Nephron progenitor cell (in vitro differentiated cells): ENCODE measurements at regions not wholly inside any gene's neighbourhood (a gene's known extent, or its start where the extent isn't known, plus 50 kb on each side); places are given as distances from the start of the nearest gene placed in this dataset.

Experiments used
- DNase-seq: peaks from one replicate; pipeline ENCODE4 v3.0.0; 2021
- H3K27ac Mint-ChIP-seq: 2 replicates; pipeline ENCODE4 v1.8.0; 2021; ENCODE audit warnings: mild to moderate bottlenecking, moderate library complexity, mixed read lengths
- H3K27me3 Mint-ChIP-seq: 2 replicates; pipeline ENCODE4 v1.8.0; 2021; ENCODE audit warnings: mild to moderate bottlenecking, low read depth, mixed read lengths; ENCODE audit not compliant: poor library complexity
- H3K36me3 Mint-ChIP-seq: 2 replicates; pipeline ENCODE4 v1.8.0; 2021; ENCODE audit warnings: low read depth, mixed read lengths
- H3K4me1 Mint-ChIP-seq: 2 replicates; pipeline ENCODE4 v1.8.0; 2021; ENCODE audit warnings: mixed read lengths
- H3K4me3 Mint-ChIP-seq: 2 replicates; pipeline ENCODE4 v1.8.0; 2021; ENCODE audit warnings: mild to moderate bottlenecking, moderate library complexity, mixed read lengths
- H3K9me3 Mint-ChIP-seq: 2 replicates; pipeline ENCODE4 v1.8.0; 2021; ENCODE audit warnings: mild to moderate bottlenecking, moderate library complexity, mixed read lengths
- TF ChIP-seq, protein P1 (sequence below): fragments of 200-600 bp; sonication (generic); IDR thresholded peaks from 2 replicates; pipeline ENCODE4 v1.5.0; 2021; ENCODE audit warnings: antibody characterized with exemption

DNA sequence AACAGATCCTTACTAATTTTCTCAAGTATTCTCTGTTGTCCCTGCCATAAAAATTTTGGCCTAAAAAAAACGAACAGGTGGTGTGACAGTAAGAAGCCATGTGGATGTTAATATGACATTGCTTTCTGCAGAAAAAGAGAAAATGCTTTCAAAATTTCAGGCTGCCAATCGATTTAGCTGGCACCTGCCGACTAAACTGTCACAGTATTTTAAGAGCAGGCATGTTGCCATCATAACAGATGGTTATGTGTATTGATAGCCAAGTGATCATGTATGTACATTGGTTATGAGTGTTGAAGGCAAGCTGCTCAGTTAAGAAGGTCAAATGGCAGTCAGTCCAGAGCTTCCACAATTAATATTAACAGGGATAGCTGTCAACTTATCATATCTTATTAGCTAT lies 1017.0 kb downstream of the MRPL39 start:
- no peak for DNase-seq
- no peaks in the 10 kb centered on the region for H3K4me1 Mint-ChIP-seq
- no peak overlapping the region for H3K27ac Mint-ChIP-seq
- TF ChIP-seq, protein P1, sequence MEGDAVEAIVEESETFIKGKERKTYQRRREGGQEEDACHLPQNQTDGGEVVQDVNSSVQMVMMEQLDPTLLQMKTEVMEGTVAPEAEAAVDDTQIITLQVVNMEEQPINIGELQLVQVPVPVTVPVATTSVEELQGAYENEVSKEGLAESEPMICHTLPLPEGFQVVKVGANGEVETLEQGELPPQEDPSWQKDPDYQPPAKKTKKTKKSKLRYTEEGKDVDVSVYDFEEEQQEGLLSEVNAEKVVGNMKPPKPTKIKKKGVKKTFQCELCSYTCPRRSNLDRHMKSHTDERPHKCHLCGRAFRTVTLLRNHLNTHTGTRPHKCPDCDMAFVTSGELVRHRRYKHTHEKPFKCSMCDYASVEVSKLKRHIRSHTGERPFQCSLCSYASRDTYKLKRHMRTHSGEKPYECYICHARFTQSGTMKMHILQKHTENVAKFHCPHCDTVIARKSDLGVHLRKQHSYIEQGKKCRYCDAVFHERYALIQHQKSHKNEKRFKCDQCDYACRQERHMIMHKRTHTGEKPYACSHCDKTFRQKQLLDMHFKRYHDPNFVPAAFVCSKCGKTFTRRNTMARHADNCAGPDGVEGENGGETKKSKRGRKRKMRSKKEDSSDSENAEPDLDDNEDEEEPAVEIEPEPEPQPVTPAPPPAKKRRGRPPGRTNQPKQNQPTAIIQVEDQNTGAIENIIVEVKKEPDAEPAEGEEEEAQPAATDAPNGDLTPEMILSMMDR, result no peak
- H3K4me3 Mint-ChIP-seq, result no peak overlapping the region
- H3K27me3 Mint-ChIP-seq, result no peaks in the 10 kb centered on the region
- H3K9me3 Mint-ChIP-seq, result peaks cover 42% of the 10 kb centered on the region
- no peaks in the 10 kb centered on the region for H3K36me3 Mint-ChIP-seq

GRCh38 chr21:24583473-24583872 lies 1023.8 kb downstream of the MRPL39 start:
- TF ChIP-seq, protein P1, result no peak
- H3K4me3 Mint-ChIP-seq, result no peak overlapping the region
- no peaks in the 10 kb centered on the region for H3K27me3 Mint-ChIP-seq

GRCh38 chr21:24577301-24577700 lies 1030.0 kb downstream of the MRPL39 start:
- no peaks in the 10 kb centered on the region for H3K4me1 Mint-ChIP-seq
- no peak for DNase-seq
- no peaks in the 10 kb centered on the region for H3K27me3 Mint-ChIP-seq
- H3K27ac Mint-ChIP-seq, result no peak overlapping the region
- TF ChIP-seq, protein P1, result no peak
- H3K4me3 Mint-ChIP-seq, result no peak overlapping the region
- peaks cover 30% of the 10 kb centered on the region for H3K9me3 Mint-ChIP-seq
- no peaks in the 10 kb centered on the region for H3K36me3 Mint-ChIP-seq

More at GRCh38 chr21:24583473-24583872, 1023.8 kb downstream of the MRPL39 start:
- no peaks in the 10 kb centered on the region for H3K36me3 Mint-ChIP-seq
- H3K4me1 Mint-ChIP-seq, result no peaks in the 10 kb centered on the region
- peaks cover 36% of the 10 kb centered on the region for H3K9me3 Mint-ChIP-seq
- no peak overlapping the region for H3K27ac Mint-ChIP-seq
- DNase-seq, result no peak

- no peak overlapping the region for H3K27ac Mint-ChIP-seq
- DNase-seq, result no peak
- no peaks in the 10 kb centered on the region for H3K36me3 Mint-ChIP-seq
- TF ChIP-seq, protein P1, result no peak
- H3K9me3 Mint-ChIP-seq, result peaks cover 61% of the 10 kb centered on the region
- H3K27me3 Mint-ChIP-seq, result no peaks in the 10 kb centered on the region
- H3K4me1 Mint-ChIP-seq, result no peaks in the 10 kb centered on the region
- no peak overlapping the region for H3K4me3 Mint-ChIP-seq
These were observed 1046.0 kb downstream of the MRPL39 start for GRCh38 chr21:24561291-24561690.

DNA sequence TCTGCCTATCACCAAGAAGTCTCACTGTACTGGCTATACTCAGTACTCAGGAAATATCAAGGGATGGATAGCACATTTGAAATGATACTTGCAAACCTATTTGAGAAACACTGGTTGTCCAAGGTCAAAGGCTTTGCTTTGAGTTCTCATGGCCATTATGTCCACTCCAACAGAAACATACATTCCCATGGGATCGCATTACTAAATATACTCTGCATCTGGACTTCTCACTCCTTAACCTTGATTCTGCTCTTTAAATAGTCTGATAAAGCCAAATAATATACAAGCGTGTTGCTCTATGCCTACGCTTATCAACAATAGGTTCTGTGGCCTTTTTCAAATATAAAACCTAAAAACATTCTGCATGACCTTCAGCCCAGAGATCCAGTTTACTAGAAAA lies 1054.8 kb downstream of the MRPL39 start:
- Mint-ChIP-seq H3K27me3 (no peaks in the 10 kb centered on the region), H3K36me3 (no peaks in the 10 kb centered on the region), H3K4me1 (no peaks in the 10 kb centered on the region), H3K9me3 (peaks cover 51% of the 10 kb centered on the region), H3K27ac (no peak overlapping the region), H3K4me3 (no peak overlapping the region)
- TF ChIP-seq, protein P1, result no peak
- DNase-seq, result no peak

GRCh38 chr21:24545807-24546361 lies 1061.4 kb downstream of the MRPL39 start:
- Mint-ChIP-seq H3K4me1 (no peaks in the 10 kb centered on the region), H3K4me3 (no peak overlapping the region), H3K36me3 (no peaks in the 10 kb centered on the region), H3K27me3 (no peaks in the 10 kb centered on the region), H3K27ac (no peak overlapping the region), H3K9me3 (peaks cover 48% of the 10 kb centered on the region)
- TF ChIP-seq, protein P1, result no peak
- no peak for DNase-seq
